Loucy (cell line): ENCODE measurements at regions not wholly inside any gene's neighbourhood (a gene's known extent, or its start where the extent isn't known, plus 50 kb on each side); places are given as distances from the start of the nearest gene placed in this dataset.

Experiments used
- EZH2phosphoT487 ChIP-seq: fragments of 200-600 bp; IDR thresholded peaks from 2 replicates; pipeline ENCODE4 v1.6.1; 2018; ENCODE audit warnings: antibody characterized with exemption, mild to moderate bottlenecking, moderate library complexity, borderline replicate concordance
- TF ChIP-seq, protein P1 (sequence below): fragments of 200-600 bp; sonication (generic); conservative IDR thresholded peaks from 2 replicates; pipeline ENCODE4 v1.5.1; 2014; ENCODE audit warnings: mild to moderate bottlenecking, antibody characterized with exemption, low read length

DNA sequence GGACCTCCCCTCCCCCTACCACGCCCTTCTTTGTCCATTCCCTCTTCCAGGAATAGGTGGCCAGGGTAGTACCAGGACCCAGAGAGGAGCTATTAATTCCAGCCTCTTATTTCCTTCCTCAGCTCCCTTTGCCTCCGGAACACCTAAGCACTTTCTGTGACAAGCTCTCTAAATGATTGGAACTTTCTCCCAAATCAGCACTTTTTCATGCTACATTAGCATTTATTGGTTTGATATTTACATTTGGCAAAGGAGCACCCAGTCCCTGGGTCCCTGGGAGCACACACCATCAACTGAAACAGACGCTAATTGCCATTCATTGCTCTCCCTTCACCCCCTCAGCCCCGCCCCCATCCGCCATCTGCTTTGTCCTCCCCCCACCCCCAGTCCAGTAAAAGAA is 182.0 kb upstream of the BCOR start:
- TF ChIP-seq, protein P1, sequence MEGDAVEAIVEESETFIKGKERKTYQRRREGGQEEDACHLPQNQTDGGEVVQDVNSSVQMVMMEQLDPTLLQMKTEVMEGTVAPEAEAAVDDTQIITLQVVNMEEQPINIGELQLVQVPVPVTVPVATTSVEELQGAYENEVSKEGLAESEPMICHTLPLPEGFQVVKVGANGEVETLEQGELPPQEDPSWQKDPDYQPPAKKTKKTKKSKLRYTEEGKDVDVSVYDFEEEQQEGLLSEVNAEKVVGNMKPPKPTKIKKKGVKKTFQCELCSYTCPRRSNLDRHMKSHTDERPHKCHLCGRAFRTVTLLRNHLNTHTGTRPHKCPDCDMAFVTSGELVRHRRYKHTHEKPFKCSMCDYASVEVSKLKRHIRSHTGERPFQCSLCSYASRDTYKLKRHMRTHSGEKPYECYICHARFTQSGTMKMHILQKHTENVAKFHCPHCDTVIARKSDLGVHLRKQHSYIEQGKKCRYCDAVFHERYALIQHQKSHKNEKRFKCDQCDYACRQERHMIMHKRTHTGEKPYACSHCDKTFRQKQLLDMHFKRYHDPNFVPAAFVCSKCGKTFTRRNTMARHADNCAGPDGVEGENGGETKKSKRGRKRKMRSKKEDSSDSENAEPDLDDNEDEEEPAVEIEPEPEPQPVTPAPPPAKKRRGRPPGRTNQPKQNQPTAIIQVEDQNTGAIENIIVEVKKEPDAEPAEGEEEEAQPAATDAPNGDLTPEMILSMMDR, result no peak
- no peak for TF ChIP-seq EZH2phosphoT487
